Stomach (tissue), 4 donors: ENCODE measurements at regions not wholly inside any gene's neighbourhood (a gene's known extent, or its start where the extent isn't known, plus 50 kb on each side); places are given as distances from the start of the nearest gene placed in this dataset.

Experiments
- EP300 ChIP-seq: sonication (generic); formaldehyde crosslinking; IDR thresholded peaks from one replicate; pipeline ENCODE4 v1.6.1; 2017; ENCODE audit warnings: antibody characterized with exemption
- POLR2AphosphoS5 ChIP-seq, 3 donors: sonication (generic); formaldehyde crosslinking; IDR thresholded peaks; one replicate each; pipeline ENCODE4 v1.6.1; 2016; ENCODE audit warnings: antibody characterized with exemption in 3 of 3
- TF ChIP-seq, protein P1 (sequence below), 7 experiments: fragments of 450-650 bp in 4 of 7; fragments of 200-600 bp in 3 of 7; sonication (generic) in 3 of 7; IDR thresholded peaks; one replicate each; pipeline ENCODE4 v1.5.1; 2016 to 2019; ENCODE audit warnings: antibody characterized with exemption in 7 of 7, control low read depth in 2 of 7, mild to moderate bottlenecking in 1 of 7

GRCh38 chr4:56739066-56739777 is 58.1 kb upstream of the HOPX start:
- TF ChIP-seq, protein P1, sequence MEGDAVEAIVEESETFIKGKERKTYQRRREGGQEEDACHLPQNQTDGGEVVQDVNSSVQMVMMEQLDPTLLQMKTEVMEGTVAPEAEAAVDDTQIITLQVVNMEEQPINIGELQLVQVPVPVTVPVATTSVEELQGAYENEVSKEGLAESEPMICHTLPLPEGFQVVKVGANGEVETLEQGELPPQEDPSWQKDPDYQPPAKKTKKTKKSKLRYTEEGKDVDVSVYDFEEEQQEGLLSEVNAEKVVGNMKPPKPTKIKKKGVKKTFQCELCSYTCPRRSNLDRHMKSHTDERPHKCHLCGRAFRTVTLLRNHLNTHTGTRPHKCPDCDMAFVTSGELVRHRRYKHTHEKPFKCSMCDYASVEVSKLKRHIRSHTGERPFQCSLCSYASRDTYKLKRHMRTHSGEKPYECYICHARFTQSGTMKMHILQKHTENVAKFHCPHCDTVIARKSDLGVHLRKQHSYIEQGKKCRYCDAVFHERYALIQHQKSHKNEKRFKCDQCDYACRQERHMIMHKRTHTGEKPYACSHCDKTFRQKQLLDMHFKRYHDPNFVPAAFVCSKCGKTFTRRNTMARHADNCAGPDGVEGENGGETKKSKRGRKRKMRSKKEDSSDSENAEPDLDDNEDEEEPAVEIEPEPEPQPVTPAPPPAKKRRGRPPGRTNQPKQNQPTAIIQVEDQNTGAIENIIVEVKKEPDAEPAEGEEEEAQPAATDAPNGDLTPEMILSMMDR (IDR thresholded peaks at IDR 0.05): no peak
- TF ChIP-seq POLR2AphosphoS5 (IDR thresholded peaks at IDR 0.05): no peak
- TF ChIP-seq EP300: no peak
